GM11168 (cell line): ENCODE measurements at regions not wholly inside any gene's neighbourhood (a gene's known extent, or its start where the extent isn't known, plus 50 kb on each side); places are given as distances from the start of the nearest gene placed in this dataset.
"Not testable (repeated sequence)": the region's sequence is repeated elsewhere in the genome, so short reads cannot be mapped to it uniquely, and the experiment has no call there.

Experiments
- in situ Hi-C: fragments of 300-500 bp; cut with MboI; formaldehyde crosslinking; loops from one replicate; pipeline ENCODE4 v1.12.0; 2022; ENCODE audit warnings: low sequenced_read_pairs; ENCODE audit not compliant: unreplicated experiment

DNA sequence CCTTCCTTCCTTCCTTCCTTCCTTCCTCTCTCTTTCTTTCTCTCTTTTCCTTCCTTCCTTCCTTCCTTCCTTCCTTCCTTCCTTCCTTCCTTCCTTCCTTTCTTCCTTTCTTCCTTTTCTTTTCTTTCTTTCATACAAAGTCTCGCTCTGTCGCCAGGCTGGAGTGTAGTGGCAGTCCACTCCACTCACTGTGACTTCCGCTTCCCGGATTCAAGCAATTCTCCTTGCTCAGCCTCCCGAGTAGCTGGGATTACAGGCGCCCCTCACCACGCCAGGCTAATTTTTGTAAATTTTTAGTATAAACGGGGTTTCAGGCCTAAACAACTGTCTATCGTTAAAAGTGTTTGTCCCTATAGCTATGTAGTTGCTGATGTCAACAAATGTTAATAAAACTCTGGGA is 1029.8 kb downstream of the TMEM121 start:
- in situ Hi-C loops: not testable (repeated sequence)

DNA sequence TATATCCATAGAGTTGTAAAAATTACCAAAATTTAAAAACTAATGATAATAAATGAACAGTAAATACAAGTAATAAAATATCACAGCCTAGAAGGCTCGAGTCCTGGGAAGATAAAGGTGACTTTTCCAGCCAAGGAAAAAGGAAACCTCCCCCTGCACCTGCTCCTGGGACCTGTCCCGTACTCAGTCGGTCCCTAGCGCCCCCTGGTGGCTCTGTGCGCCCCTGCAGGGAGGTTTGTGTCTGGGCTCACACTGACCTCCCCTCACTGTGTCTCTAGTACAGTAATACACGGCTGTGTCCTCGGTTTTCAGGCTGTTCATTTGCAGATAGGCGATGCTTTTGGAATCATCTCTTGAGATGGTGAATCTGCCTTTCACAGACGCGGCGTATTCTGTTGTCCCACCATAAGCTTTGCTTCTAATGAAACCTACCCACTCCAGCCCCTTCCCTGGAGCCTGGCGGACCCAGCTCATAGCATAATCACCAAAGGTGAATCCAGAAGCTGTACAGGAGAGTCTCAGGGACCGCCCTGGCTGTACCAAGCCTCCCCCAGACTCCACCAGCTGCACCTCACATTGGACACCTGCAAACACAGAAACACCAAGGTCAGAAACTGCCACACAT is 1030.4 kb downstream of the TMEM121 start:
- in situ Hi-C loops: no loop called here

DNA sequence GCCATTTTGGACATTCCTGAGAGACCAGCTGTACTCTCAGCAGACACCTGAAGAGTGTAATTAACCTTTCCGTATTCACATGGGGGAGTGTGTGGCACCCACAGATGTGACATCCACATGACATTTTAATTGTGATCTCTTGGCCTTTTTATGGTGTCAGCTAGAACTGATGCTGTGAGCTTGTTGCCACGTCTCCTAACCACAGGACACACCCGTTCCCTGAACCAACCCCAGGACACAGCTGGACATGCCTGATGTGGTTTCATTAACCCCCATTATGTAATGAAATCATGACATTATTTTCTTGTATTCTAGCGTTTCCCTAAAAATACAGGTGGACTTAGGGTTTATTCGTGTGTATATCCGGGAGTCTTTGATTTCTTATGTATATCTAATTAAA is 1036.1 kb downstream of the TMEM121 start:
- in situ Hi-C loops: no loop called here

DNA sequence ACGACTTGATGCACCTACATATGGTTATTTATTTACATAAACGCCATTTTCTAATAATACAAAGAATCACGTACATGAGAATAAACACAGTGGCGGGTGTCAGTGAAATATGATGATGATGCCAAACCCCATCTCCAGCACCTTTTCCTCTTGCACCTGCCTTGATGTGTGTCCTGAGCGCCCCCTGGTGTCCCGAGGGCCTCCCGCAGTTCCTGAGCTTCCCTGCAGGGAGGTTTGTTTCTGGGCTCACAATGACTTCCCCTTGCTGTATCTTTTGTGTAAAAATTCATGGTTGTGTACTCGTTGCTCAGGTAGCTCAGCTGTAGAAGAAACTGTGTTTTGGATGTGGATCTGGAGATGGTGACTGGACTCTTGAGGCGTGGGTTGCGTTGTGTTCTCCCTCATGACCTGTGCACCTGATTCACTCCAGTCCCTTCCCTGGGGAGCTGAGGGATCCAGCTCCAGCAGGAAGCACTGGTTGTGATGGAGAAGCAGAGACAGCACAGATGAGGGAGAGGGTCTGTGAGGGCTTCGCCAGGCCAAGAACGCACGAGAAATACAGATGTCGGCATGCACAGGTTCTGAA is 1037.8 kb downstream of the TMEM121 start:
- in situ Hi-C loops: no loop called here

DNA sequence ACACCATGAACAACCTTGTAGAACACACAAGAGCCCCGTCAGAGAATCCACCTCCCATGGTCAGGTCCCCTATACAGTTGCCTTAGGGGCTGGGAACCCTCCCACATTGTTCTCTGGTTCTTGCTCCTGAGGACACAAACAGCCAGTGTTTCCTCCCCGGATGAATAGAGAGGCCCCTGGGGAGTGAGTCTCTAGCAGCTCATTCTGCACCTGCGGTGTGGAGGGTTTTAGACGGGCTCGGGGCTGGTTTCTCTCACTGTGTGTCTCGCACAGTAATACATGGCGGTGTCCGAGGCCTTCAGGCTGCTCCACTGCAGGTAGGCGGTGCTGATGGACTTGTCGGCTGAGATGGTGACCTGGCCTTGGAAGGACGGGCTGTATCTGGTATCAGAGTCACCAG is 1052.1 kb downstream of the TMEM121 start:
- in situ Hi-C loops: no loop called here

DNA sequence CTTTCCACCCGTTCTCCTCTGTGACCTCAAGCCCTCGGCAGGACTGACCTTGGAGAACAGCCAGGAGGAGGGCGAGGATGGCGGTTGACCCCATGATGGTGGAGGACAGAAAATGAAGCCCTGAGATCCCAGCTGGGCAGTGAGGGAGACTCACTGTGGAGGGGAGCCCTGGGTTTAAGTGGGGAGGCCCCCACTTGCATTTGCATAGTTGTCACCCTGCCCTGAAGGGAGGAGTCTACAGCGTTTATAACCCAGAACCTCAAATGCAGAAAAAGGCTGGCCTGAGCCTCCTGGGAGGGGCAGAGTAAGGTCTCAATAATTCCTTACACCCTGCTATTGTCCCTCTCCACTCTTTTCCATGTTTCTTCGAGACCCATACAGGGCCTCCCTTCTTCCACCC is 1052.7 kb downstream of the TMEM121 start:
- in situ Hi-C loops: no loop called here

DNA sequence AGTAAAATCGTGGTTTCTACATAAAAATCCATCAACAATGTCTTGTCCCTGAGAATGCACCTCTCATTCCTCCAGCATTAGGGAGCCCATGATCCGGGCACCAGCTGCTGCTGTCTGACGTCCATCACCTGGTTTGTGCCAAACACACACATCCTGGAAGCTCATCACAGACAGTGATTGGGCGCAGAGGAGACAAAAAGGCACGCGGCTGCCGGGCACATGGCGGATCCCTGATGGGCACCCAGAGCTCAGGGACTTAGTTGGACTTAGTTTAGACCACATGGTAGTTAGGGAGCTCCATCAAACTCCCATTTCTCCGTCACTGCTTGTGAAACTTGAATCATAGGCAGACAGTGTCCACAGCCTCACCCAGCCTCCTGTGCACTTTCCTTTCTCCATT is 1059.3 kb downstream of the TMEM121 start:
- in situ Hi-C loops: no loop called here

DNA sequence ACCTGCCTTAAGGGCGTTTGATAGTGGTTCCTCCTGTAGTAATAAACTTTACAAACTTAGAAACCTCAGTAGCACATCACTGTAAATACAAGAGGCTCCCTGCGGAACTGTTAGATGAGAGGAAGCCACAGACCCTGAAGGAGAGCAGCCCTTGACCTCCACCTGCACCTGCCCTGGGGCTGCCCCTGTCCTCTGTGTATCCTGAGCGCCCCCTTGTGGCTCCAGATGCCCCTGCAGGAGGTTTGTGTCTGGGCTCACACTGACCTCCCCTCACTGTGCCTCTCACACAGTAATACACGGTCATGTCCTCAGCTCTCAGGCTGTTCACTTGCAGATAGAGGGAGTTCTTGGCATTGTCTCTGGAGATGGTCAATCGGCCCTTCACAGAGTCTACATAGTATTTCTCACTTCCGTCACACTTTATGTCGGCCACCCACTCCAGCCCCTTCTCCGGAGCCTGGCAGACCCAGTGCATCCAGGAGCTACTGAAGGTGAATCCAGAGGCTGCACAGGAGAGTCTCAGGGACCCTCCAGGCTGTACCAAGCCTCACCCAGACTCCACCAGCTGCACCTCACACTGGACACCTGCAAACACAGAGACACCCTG is 1059.8 kb downstream of the TMEM121 start:
- in situ Hi-C loops: no loop called here

DNA sequence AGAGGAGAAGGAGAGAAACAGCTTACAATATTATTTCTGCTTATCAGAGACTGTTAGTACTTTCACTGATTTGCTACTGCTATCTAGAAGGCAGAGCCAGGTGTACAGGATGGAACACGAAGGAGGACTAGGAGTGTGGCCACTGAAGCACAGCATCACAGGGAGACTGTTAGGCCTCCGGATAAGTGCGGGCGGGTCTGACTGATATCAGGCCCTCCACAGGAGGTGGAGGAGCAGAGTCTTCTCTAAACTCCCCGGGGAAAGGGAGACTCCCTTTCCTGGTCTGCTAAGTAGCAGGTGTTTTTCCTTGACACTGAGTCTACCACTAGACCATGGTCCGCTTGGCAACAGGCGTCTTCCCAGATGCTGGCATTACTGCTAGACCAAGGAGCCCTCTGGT is 1065.2 kb downstream of the TMEM121 start:
- in situ Hi-C loops: not testable (repeated sequence)

DNA sequence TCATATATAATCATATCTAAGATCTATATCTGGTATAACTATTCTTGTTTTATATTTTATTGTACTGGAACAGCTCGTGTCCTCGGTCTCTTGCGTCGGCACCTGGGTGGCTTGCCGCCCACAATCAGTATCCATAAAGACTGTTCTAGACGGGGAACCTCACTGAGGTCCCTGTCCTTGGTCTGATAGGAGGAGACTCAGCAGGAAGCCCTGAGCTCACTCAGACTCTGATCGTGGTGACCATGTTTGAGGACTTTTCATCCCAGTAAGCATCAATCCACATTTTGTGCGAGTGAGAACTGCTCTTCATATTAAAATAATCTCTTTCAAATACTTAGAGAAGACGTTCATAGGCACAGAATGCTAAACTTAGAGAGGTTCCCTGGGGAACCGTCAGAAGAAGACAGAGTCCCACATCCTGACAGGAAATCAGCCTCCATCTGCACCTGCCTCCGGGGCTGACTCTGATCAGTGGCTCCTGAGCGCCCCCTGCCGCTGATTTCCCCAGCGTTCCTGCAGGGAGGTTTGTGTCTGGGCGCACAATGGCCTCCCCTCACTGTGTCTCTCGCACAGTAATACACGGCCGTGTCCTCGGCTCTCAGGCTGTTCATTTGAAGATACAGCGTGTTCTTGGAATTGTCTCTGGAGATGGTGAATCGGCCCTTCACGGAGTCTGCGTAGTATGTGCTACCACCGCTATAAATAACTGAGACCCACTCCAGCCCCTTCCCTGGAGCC is 1065.9 kb downstream of the TMEM121 start:
- in situ Hi-C loops: not testable (repeated sequence)

DNA sequence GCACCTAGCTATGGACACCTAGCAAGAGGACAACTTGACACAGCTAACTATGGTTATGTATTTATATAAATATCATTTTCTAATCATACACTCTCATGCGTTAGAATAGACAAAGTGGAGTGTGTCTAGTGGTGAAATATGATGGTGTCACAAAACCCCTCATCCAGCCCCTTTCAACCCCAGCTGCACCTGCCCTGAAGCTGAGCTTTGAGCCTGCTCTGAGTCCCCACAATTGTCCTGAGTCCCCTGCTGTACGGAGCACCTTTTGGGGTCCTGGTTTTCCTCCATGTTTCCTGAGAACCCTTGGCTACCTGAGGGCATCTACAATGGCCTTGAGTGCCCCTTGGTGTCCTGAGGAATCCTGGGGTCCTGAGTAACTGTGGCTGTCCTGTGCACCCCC is 1072.8 kb downstream of the TMEM121 start:
- in situ Hi-C loops: loop anchor here (5.0 kb wide), 1 partner anchor 78 kb away; no protein-coding TSS in a partner anchor

DNA sequence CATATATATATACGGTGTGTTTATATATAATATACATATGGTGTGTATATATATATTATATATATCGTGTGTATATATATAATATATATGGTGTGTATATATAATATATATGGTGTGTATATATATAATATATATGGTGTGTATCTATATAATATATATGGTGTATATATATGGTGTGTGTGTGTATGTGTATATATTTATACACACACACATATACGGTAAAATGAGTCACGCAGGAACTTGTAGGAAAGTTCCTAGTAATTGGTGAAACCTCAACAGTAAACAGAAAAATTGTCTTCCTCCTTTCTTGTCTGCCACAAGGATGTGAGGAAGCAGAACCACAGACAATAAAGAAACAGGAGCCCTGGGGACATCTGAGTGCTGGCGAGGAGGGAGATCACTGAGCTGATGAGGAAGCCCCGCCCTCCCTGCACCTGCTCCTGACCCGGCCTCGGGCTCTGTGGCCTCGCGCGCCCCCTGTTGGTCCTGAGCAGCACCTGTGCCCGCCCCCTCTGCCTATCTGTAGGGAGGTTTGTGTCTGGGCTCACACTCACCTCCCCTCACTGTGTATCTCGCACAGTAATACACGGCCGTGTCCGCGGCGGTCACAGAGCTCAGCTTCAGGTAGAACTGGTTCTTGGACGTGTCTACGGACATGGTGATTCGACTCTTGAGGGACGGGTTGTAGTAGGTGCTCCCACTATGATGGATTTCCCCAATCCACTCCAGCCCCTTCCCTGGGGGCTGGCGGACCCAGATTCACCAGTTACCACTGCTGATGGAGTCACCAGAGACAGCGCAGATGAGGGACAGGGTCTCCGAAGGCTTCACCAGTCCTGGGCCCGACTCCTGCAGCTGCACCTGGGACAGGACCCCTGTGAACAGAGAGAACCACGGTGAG is 1079.4 kb downstream of the TMEM121 start:
- in situ Hi-C loops: no loop called here

DNA sequence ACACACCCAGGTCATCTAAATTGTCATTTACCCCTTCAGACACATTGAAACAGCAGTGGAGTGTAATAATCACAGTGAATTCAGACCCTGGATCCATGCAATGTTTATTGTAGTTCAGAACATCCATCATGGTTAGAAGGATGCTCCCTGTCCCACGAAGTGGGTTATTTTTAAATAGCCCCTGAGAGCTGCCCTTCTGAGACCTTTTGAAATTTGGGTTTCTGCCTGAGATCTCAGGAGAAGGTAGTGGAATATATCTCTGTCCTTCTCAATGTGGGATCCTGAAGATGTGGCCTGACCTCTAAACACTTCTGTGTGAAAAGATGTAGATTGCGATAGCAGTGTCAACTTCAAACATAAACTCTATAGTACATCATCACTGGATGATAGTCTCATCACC is 1080.6 kb downstream of the TMEM121 start:
- in situ Hi-C loops: no loop called here

DNA sequence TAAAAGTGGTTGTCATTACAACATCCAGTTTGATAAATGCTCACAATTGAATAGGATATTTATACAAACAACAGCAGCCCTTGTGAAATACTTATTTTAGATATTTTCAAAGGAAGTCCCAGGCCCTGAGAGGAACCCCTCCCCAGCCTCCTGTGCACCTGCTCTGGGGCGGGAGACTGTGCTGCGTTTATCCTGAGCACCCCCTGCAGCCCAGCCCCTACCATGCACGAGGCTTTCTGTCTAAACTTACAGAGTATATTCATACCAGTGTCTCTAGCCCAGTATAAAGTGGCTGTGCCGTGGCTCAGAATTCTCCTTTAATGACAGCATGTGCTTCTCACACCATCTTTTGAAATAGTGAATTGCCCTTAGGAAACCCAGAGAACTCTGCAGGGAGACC is 1084.3 kb downstream of the TMEM121 start:
- in situ Hi-C loops: no loop called here

DNA sequence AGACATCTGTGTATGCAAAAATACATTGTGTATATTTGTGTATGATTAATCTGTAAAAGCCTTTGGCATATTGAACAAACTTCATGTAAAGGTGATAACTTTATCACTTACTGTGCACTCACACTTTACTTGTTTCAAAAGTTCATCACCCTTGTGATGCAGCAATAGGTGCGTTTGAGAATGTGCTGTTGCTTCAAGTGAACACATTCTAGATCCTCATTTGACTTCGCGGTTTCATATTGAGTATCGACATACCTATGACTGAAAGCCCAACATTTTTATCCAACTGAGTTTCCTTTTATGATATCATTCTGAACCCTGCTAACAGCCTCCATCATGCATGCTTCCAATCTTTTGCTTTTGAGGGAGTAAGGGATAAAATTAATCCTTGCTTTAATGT is 1086.9 kb downstream of the TMEM121 start:
- in situ Hi-C loops: no loop called here

DNA sequence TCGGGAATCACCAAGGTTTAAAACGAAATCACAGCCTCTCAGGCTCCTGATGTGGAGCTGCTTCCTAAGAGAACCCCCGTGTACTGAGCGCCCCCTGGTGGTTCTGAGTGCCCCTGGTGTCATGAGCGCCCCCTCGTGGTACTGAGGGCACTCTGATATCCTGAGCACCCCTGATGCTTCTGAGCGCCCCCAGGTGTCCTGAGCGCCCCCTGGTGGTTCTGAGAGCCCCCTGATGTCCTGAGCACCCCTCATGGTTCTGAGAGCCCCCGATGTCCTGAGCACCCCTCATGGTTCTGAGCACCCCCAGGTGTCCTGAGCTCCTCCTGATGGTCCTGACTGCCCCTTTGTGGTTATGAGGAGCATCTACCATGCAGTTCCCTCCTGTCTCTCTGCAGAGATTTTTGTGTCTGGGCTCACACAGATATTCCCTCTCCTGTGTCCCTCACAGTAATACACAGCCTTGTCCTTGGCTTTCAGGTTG is 1092.1 kb downstream of the TMEM121 start:
- in situ Hi-C loops: not testable (repeated sequence)

DNA sequence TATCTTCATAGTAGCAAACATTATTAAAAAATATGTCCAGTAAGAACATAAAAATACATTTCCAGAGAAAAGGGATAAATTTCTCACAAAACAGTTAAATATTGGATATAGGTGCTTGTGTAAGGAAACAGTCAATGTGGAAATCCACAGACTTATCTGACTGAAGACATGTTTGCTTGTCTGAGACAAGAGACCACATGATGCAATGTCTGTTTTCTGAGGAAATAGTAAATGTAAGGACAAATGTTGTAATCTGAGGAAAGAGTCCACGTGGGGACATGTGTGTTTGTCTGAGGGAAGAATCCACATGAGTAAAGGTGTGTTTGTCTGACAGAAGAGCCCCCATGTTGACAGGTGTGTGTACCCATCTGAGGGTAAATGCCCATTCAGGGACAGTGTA is 1093.2 kb downstream of the TMEM121 start:
- in situ Hi-C loops: no loop called here

DNA sequence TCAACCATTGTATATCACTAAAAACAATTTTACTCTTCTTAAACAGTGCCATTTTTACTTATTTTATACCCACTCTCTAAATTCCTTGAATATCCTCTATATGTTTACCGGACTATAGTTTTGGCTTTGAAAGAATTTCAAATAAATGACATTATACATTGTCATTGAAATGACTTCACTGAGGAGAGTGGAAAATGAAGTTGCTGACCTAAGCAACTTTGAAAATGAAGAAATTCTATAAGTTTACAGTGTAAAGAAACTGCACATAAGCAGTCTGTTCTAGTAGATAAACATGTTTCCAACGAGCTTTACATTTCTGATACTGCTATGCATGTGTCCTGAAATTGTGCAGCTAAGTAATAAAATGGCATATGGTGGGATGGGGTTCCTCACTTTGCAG is 1094.0 kb downstream of the TMEM121 start:
- in situ Hi-C loops: no loop called here

DNA sequence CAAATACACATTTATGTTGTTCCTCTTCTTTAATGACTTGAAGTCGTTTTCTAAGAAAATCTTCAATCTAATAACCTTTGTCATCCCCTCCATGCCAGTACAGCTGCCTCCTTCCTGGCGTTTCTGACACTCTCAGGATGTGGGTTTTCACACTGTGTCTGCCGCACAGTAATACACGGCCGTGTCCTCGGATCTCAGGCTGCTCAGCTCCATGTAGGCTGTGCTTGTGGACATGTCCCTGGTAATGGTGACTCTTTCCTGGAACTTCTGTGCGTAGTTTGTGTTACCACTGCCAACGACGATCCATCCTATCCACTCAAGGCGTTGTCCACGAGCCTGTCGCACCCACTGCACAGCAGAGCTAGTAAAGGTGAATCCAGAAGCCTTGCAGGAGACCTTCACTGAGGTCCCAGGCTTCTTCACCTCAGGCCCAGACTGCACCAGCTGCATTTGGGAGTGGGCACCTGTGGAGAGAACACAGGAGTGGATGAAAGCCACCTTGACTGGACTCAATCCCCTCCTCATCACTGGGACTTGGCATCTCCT is 1095.9 kb downstream of the TMEM121 start:
- in situ Hi-C loops: no loop called here

DNA sequence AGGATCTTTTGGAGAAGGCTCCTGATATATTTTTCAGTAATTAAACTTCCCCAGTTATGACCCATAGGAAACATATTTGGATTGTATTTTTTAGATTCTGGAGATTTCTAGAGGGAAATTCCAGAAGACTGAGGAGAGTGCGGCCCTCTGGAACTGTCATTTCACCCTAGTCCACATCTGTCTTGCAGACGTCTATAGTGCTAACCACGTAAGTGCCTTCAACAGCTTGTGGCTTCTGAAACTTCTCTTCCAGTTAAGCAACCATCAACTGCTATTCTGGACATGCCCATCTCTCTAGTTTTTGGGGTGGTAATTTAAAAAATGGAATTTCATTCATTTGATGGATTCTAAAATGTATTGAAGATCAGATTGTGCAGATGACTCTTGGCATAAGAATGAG is 1098.8 kb downstream of the TMEM121 start:
- in situ Hi-C loops: no loop called here
